NCI-H2029 (cell line): ENCODE measurements at regions not wholly inside any gene's neighbourhood (a gene's known extent, or its start where the extent isn't known, plus 50 kb on each side); places are given as distances from the start of the nearest gene placed in this dataset.

ENCODE experiments used
- DNase-seq: peaks from one replicate; lab custom pipeline; 2025; lab: John Stamatoyannopoulos, UW

- DNase-seq, result no peak
These were observed 193.5 kb upstream of the PCDH17 start for GRCh38 chr13:57438072-57438471.

GRCh38 chr13:57443494-57443893 lies 188.1 kb upstream of the PCDH17 start:
- DNase-seq, result no peak

- DNase-seq, result no peak
These were observed 181.2 kb upstream of the PCDH17 start for GRCh38 chr13:57450356-57450755.

- no peak for DNase-seq
These were observed 179.3 kb upstream of the PCDH17 start for GRCh38 chr13:57452228-57452627.

GRCh38 chr13:57470491-57470890 lies 161.1 kb upstream of the PCDH17 start:
- no peak for DNase-seq

- DNase-seq, result no peak
These were observed 140.2 kb upstream of the PCDH17 start for GRCh38 chr13:57491318-57491717.

GRCh38 chr13:57507752-57508463 lies 123.6 kb upstream of the PCDH17 start:
- DNase-seq, result no peak

- DNase-seq, result no peak
These were observed 119.9 kb upstream of the PCDH17 start for GRCh38 chr13:57511603-57512002.

- no peak for DNase-seq
These were observed 104.3 kb upstream of the PCDH17 start for GRCh38 chr13:57527114-57527735.

- no peak for DNase-seq
These were observed 100.3 kb upstream of the PCDH17 start for GRCh38 chr13:57531256-57531655.

GRCh38 chr13:57546942-57547341 lies 84.6 kb upstream of the PCDH17 start:
- DNase-seq, result no peak

GRCh38 chr13:57552437-57552836 lies 79.1 kb upstream of the PCDH17 start:
- DNase-seq, result no peak

GRCh38 chr13:57553932-57554331 lies 77.6 kb upstream of the PCDH17 start:
- no peak for DNase-seq

GRCh38 chr13:57558051-57558467 lies 73.5 kb upstream of the PCDH17 start:
- DNase-seq, result peak; percentile 2

- no peak for DNase-seq
These were observed 62.7 kb upstream of the PCDH17 start for GRCh38 chr13:57568865-57569264.

- DNase-seq, result no peak
These were observed 61.6 kb upstream of the PCDH17 start for GRCh38 chr13:57569986-57570385.
